ENCODE measurements at regions not wholly inside any gene's neighbourhood (a gene's known extent, or its start where the extent isn't known, plus 50 kb on each side); places are given as distances from the start of the nearest gene placed in this dataset.

DNA sequence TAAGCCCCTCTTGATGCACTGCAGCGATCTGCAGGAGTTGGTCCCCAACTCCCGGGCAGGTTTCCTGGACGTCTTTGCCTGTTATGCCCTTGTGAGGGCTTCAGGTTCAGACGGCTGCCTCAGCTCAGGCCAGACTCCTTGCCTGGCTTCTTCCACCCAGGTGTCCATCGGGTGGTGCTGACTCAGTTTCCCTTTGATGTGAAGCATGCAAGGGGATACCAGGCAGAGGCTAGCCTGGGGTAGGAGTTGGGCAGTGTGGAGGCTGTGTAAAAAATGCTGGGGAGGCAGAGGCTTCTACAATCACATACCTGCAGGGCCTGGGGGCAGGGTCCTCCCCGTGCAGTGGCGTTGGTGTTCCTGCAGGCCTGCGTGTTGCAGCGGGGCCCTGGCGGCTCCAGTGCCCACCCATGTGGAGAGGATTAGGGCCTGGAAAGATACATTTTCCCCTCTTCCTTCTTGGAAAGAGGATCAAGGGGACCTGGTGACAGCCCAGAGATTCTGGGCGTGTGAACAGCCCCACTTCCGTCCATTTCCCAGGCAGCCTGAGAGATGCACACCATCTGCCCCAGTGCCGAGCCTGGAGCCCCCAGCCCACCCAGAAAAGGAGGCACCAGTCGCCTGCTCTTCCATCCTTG lies 338.3 kb downstream of the DYSF start:
- DNase-seq (ENCODE audit: low spot score): no peak

- no peak for DNase-seq (ENCODE audit: low spot score)
Observed at GRCh38 chr2:71791061-71791450, 337.7 kb downstream of the DYSF start.

DNA sequence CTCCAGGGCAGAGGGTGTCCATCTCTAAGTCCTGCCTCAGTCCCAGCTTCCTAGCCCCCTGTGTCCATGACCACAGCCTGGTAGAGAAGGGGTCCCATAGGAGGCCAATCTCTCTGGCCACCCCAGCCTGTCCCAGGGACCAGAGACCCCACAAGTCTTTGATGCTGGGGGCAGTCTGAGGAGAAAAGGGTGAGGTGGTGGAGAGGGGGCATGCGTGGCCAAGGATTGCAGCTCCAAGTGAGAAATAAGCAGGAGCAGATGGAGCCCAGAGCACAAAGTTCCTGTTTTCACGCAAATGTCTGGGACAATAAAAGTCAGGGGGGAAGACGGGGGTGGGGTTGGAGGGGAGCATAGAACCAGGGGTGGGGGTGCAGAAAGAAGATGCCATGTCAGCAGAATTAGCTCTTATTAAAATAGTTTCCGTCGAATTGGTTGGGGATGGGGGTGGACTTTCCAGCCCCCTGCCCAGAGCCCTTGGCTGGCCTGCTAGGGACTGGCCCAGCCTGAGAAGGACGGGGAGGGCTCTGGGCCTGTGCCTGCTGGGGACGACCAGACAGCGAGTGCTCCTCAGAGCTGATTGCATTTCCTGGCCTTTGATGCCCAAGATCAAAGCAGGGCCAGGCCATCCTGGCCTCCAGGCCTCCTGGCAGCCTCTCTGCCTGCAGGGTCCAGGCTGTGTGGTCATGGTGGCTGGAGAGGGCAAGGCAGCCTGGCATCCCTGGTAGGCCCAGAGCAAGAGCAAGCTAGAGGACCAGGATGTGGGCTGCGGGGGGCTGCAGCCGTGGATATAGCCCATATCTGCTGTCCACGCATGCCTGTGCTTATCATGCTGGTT lies 337.1 kb downstream of the DYSF start:
- no peak for DNase-seq (ENCODE audit: low spot score)

- no peak for DNase-seq (ENCODE audit: low spot score)
Observed at GRCh38 chr2:71789556-71790204, 336.3 kb downstream of the DYSF start.

DNA sequence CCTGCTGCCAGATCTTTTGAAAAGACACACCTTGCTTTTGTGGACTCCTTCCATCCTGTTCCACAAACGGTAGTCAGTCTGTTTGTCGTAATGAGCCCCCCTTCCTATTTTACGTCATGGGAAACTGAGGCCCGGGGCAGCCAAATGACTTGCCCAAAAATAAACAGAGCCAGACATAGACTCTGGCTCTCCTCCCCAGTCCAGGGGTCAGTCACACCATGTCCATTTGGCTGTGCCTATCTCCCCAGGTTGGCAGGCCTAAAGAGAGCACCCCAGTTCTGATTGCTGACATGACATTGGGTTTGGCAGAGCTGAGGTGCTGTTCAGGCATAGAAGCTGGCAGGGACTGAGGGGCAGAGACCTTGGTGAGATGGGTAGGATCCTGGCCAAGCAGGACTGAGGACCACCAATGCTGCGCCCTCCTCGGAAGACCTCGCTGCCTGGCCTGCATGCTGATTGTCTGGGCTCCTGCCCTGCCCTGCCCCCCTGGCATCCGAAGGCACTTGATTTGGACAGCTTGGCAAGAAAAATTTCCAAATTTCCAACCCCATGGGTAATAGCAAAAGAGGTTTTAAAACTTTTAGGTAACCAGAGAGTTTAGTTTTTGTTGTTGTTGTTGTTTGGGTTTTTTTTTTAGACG lies 335.4 kb downstream of the DYSF start:
- no peak for DNase-seq (ENCODE audit: low spot score)

- no peak for DNase-seq (ENCODE audit: low spot score)
Observed at GRCh38 chr2:71788186-71788525, 334.8 kb downstream of the DYSF start.

GRCh38 chr2:71787476-71788185 lies 334.3 kb downstream of the DYSF start:
- DNase-seq (ENCODE audit: low spot score): no peak

DNA sequence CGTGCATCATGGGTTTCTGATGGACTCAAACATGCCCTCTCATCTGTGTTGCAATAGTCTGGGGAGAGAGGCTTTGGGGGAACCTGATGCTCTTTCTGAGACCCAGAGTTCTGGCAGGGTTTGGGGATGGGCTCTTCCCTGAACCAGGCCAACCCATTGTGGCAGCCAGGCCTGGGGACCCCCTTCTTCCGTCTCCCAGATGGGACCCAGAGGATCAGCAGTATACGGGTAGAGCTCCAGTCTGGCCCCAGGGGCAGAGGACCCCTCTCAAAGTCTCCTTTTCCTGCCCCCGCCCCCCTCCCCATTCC lies 333.7 kb downstream of the DYSF start:
- no peak for DNase-seq (ENCODE audit: low spot score)

- no peak for DNase-seq (ENCODE audit: low spot score)
Observed at GRCh38 chr2:71786291-71787107, 333.1 kb downstream of the DYSF start.

GRCh38 chr2:71785516-71785981 lies 332.2 kb downstream of the DYSF start:
- no peak for DNase-seq (ENCODE audit: low spot score)

- DNase-seq (ENCODE audit: low spot score): no peak
Observed at GRCh38 chr2:71784734-71785511, 331.6 kb downstream of the DYSF start.

DNA sequence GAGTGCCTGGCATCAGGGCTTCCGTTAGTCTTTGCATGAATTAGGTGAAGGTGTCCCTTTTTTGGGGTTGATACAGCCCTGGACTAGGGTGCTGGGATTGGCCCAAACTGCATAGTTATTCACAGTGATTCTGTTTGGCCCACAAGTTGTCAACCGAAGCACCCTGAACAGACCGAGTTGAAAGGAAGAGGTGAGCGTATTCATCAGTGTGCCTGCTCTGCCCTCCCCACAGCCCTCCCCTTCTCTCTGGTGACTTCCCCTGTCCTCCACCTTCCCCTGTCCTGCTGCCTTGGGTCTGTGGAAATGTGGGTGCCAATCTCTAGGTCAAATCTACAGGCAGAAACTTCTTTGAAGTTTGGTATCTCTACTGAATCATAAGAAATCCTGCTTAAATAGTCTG lies 330.5 kb downstream of the DYSF start:
- no peak for DNase-seq (ENCODE audit: low spot score)

DNA sequence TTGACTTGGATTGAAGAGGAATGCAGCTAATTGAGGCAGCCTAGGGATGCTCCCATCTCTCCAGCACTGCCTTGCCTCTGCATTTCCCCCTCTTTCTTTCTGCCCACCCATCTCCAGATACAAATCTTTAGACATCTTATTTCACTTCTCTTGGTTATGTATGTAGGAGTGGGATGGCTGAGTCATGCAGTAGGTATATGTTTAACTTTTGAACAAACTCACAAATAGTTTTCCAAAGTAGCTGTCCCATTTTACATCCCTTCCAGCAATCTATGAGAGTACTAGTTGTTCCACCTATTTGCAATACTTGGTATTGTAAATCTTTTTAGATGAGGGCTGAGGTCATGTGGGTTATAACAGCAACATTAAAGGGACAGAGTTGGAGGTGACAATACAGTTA lies 329.9 kb downstream of the DYSF start:
- DNase-seq (ENCODE audit: low spot score): no peak

DNA sequence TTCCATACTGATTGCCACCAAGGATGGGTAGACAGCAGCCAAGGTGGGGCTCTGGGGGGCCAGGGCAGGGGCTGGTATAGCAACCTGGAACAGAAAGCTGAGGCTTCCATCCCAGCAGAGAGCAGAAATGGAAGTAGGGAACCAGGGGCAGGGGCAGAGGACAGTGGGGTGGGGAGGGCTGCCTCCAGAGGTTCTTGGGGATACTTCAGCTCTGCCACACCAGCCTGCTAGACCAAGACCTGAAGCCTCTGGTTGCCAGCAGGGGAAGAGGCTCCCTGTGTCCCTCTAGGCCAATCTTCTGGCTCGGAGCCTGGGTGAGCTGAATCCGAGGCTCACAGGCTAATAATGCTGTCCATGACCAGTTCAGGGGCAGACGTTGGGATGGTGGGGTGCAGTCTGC lies 329.0 kb downstream of the DYSF start:
- DNase-seq (ENCODE audit: low spot score): no peak

GRCh38 chr2:71781695-71782228 lies 328.4 kb downstream of the DYSF start:
- DNase-seq (ENCODE audit: low spot score): no peak

DNA sequence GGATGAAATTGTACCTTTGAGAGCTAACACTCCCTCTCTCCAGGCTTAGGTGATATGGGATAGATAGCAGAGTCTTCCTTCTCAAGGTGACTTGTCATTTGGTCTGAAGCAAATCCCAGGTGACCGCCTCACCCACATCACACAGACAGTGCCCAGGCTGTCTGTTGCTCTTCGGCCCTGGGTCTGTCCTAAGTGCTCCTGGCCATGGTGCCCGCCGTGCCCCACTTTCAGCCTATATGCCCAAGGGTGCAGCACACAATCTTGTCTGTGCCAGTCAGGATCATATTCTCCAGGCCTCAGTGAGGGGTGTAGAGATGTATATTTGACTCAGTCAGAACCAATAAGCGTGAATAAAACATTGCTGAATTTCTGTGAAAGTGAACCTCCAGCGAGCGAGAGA lies 326.8 kb downstream of the DYSF start:
- DNase-seq (ENCODE audit: low spot score): no peak

DNA sequence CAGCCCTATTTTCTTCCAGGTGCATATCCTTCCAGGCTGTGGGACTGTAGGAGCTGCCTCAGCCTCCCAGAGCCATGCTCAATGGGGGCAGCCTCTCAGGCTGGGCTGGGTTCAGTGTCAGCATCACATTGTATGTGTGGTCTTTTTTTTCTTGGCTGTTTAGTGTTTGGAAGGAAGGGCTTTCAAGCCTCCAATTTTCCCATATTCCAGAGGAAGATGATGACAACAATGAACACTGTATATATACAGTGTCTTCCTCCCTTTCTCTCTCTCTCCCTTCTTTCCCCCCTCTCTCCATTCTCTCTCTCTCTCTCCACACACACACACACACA lies 326.4 kb downstream of the DYSF start:
- DNase-seq (ENCODE audit: low spot score): no peak

- no peak for DNase-seq (ENCODE audit: low spot score)
Observed at GRCh38 chr2:71778936-71779773, 325.8 kb downstream of the DYSF start.

GRCh38 chr2:71778514-71778913 lies 325.2 kb downstream of the DYSF start:
- no peak for DNase-seq (ENCODE audit: low spot score)

- DNase-seq (ENCODE audit: low spot score): no peak
Observed at GRCh38 chr2:71777946-71778345, 324.6 kb downstream of the DYSF start.

All from CD4-positive, alpha-beta T cell treated with Interleukin-15 for 4 hours (primary cell).